ENCODE measurements at regions not wholly inside any gene's neighbourhood (a gene's known extent, or its start where the extent isn't known, plus 50 kb on each side); places are given as distances from the start of the nearest gene placed in this dataset.

DNA sequence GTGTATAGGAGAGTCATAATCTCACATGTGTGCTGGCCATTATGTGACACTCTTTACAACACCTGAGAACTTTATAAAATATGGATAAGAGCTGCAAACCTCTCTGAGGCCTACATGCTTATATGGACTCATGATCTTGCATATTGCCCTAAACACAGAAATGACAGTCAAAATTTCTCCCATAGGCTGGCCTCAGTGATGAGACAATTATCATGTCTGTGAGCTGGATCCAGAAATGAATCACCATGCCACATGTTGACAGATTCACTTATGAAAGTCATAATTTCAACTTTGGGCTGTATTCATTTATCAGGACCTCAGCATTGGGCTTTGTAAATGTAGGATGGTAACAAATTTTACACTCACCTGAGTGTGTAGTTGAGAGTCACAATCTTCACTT, 948.8 kb upstream of the TSPY4 start (continued):
- TF ChIP-seq EZH2 (IDR thresholded peaks at IDR 0.05; ENCODE audit: low read depth, unreplicated experiment), result no peak
- TF ChIP-seq, protein P1, sequence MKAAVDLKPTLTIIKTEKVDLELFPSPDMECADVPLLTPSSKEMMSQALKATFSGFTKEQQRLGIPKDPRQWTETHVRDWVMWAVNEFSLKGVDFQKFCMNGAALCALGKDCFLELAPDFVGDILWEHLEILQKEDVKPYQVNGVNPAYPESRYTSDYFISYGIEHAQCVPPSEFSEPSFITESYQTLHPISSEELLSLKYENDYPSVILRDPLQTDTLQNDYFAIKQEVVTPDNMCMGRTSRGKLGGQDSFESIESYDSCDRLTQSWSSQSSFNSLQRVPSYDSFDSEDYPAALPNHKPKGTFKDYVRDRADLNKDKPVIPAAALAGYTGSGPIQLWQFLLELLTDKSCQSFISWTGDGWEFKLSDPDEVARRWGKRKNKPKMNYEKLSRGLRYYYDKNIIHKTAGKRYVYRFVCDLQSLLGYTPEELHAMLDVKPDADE (IDR thresholded peaks at IDR 0.05), result no peak
- TF ChIP-seq JUNB (IDR thresholded peaks at IDR 0.05; ENCODE audit: unreplicated experiment), result no peak
- no peak for TF ChIP-seq STAT1 (IDR thresholded peaks at IDR 0.05; ENCODE audit: unreplicated experiment)
- TF ChIP-seq ZNF331 (CRISPR knock-in tag; IDR thresholded peaks at IDR 0.05; ENCODE audit: low read depth), result no peak
- no peak for TF ChIP-seq EZH2phosphoT487 (IDR thresholded peaks at IDR 0.05; ENCODE audit: unreplicated experiment)

GRCh38 chrY:8390310-8390709, 947.0 kb upstream of the TSPY4 start:
- no peaks in the 10 kb centered on the region for H3K27me3 Mint-ChIP-seq (ENCODE audit: insufficient read depth, low read depth, poor library complexity)
- no peak overlapping the region for H3K27ac ChIP-seq (ENCODE audit: low read depth)
- no peaks in the 10 kb centered on the region for H3K27me3 ChIP-seq (ENCODE audit: insufficient read depth)
- H3F3A ChIP-seq (replicated peaks; ENCODE audit: low read depth), result no peaks in the 10 kb centered on the region
- no peak overlapping the region for H2AFZ ChIP-seq
- H3K4me3 ChIP-seq, result no peak overlapping the region
- TF ChIP-seq, protein P2, sequence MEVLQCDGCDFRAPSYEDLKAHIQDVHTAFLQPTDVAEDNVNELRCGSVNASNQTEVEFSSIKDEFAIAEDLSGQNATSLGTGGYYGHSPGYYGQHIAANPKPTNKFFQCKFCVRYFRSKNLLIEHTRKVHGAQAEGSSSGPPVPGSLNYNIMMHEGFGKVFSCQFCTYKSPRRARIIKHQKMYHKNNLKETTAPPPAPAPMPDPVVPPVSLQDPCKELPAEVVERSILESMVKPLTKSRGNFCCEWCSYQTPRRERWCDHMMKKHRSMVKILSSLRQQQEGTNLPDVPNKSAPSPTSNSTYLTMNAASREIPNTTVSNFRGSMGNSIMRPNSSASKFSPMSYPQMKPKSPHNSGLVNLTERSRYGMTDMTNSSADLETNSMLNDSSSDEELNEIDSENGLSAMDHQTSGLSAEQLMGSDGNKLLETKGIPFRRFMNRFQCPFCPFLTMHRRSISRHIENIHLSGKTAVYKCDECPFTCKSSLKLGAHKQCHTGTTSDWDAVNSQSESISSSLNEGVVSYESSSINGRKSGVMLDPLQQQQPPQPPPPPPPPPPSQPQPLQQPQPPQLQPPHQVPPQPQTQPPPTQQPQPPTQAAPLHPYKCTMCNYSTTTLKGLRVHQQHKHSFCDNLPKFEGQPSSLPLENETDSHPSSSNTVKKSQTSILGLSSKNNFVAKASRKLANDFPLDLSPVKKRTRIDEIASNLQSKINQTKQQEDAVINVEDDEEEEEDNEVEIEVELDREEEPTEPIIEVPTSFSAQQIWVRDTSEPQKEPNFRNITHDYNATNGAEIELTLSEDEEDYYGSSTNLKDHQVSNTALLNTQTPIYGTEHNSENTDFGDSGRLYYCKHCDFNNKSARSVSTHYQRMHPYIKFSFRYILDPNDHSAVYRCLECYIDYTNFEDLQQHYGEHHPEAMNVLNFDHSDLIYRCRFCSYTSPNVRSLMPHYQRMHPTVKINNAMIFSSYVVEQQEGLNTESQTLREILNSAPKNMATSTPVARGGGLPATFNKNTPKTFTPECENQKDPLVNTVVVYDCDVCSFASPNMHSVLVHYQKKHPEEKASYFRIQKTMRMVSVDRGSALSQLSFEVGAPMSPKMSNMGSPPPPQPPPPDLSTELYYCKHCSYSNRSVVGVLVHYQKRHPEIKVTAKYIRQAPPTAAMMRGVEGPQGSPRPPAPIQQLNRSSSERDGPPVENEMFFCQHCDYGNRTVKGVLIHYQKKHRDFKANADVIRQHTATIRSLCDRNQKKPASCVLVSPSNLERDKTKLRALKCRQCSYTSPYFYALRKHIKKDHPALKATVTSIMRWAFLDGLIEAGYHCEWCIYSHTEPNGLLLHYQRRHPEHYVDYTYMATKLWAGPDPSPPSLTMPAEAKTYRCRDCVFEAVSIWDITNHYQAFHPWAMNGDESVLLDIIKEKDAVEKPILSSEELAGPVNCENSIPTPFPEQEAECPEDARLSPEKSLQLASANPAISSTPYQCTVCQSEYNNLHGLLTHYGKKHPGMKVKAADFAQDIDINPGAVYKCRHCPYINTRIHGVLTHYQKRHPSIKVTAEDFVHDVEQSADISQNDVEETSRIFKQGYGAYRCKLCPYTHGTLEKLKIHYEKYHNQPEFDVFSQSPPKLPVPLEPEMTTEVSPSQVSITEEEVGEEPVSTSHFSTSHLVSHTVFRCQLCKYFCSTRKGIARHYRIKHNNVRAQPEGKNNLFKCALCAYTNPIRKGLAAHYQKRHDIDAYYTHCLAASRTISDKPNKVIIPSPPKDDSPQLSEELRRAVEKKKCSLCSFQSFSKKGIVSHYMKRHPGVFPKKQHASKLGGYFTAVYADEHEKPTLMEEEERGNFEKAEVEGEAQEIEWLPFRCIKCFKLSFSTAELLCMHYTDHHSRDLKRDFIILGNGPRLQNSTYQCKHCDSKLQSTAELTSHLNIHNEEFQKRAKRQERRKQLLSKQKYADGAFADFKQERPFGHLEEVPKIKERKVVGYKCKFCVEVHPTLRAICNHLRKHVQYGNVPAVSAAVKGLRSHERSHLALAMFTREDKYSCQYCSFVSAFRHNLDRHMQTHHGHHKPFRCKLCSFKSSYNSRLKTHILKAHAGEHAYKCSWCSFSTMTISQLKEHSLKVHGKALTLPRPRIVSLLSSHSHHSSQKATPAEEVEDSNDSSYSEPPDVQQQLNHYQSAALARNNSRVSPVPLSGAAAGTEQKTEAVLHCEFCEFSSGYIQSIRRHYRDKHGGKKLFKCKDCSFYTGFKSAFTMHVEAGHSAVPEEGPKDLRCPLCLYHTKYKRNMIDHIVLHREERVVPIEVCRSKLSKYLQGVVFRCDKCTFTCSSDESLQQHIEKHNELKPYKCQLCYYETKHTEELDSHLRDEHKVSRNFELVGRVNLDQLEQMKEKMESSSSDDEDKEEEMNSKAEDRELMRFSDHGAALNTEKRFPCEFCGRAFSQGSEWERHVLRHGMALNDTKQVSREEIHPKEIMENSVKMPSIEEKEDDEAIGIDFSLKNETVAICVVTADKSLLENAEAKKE (CRISPR knock-in tag; IDR thresholded peaks at IDR 0.05), result no peak
- TF ChIP-seq CTCF (conservative IDR thresholded peaks at IDR 0.05; ENCODE audit: low read depth in 2 of 2) (no peak), POLR2AphosphoS5 (IDR thresholded peaks at IDR 0.05; ENCODE audit: low read depth) (no peak), ZNF331 (CRISPR knock-in tag; IDR thresholded peaks at IDR 0.05; ENCODE audit: low read depth) (no peak), STAT1 (IDR thresholded peaks at IDR 0.05; ENCODE audit: unreplicated experiment) (no peak), EZH2 (IDR thresholded peaks at IDR 0.05; ENCODE audit: low read depth, unreplicated experiment) (no peak)
- H3K27ac Mint-ChIP-seq, result no peak overlapping the region
- no peaks in the 10 kb centered on the region for H3K4me1 ChIP-seq (ENCODE audit: insufficient read depth)
- ATAC-seq (no peak), DNase-seq (ENCODE audit: low spot score) (no peak)
- no peaks in the 10 kb centered on the region for H3K36me3 ChIP-seq (ENCODE audit: insufficient read depth)
- no peaks in the 10 kb centered on the region for H3K79me2 ChIP-seq (replicated peaks; ENCODE audit: insufficient read depth)
- H3K4me1 Mint-ChIP-seq, result no peaks in the 10 kb centered on the region
- H3K4me3 Mint-ChIP-seq, result no peak overlapping the region
- H3K9me2 ChIP-seq (ENCODE audit: insufficient read depth), result no peaks in the 10 kb centered on the region
- H4K20me1 ChIP-seq (replicated peaks; ENCODE audit: insufficient read depth), result no peaks in the 10 kb centered on the region
- peaks cover 36% of the 10 kb centered on the region for H3K9me3 Mint-ChIP-seq
- H3K4me2 ChIP-seq, result no peak overlapping the region
- H3K36me3 Mint-ChIP-seq (ENCODE audit: low read depth), result no peaks in the 10 kb centered on the region
